Activated CD4-positive, alpha-beta T cell treated with anti-CD3 and anti-CD28 coated beads, Interleukin-2, amount 10 ng/mL, durations not matched to agents 24 days and 14 days (primary cell): ENCODE measurements at regions not wholly inside any gene's neighbourhood (a gene's known extent, or its start where the extent isn't known, plus 50 kb on each side); places are given as distances from the start of the nearest gene placed in this dataset.

Source experiments
- DNase-seq: peaks from one replicate; pipeline ENCODE4 v3.0.0; 2022
- H3K27ac Mint-ChIP-seq: one replicate; pipeline ENCODE4 v1.8.0; 2022; ENCODE audit warnings: mild to moderate bottlenecking, mixed read lengths
- H3K27me3 Mint-ChIP-seq: one replicate; pipeline ENCODE4 v1.8.0; 2022; ENCODE audit warnings: mixed read lengths
- H3K36me3 Mint-ChIP-seq: one replicate; pipeline ENCODE4 v1.8.0; 2022; ENCODE audit warnings: low read depth, mild to moderate bottlenecking, mixed read lengths
- H3K4me1 Mint-ChIP-seq: one replicate; pipeline ENCODE4 v1.8.0; 2021; ENCODE audit warnings: mixed read lengths
- H3K4me3 Mint-ChIP-seq: one replicate; pipeline ENCODE4 v1.8.0; 2022; ENCODE audit warnings: mild to moderate bottlenecking, moderate library complexity, mixed read lengths
- H3K9me3 Mint-ChIP-seq: one replicate; pipeline ENCODE4 v1.8.0; 2021; ENCODE audit warnings: mixed read lengths
- intact Hi-C: fragments of 100-400 bp; cut with micrococcal nuclease; formaldehyde crosslinking; loops from one replicate; pipeline ENCODE4 v1.15.1; 2023

DNA sequence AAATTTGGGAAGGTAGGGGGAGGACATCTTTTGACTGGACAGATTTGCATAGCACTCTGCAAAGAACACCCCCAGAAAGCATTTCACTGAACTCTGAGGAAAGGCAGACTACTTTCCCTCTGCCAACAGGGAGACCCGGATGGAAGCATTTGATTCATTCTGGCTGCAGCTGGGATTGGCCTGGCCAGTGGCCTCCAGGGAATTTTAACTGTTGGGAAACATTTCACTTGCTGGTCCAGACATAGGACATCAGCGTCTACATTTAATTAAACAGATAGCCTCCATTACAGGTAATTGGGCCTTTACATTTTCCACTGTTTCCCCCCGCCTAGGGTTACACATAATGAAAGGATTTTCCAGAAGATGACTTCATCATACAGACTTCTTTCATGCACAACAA lies 92.8 kb downstream of the MARCHF4 start:
- Mint-ChIP-seq H3K27me3 (no peaks in the 10 kb centered on the region), H3K9me3 (no peaks in the 10 kb centered on the region), H3K4me1 (no peaks in the 10 kb centered on the region), H3K36me3 (no peaks in the 10 kb centered on the region), H3K4me3 (no peak overlapping the region), H3K27ac (no peak overlapping the region)
- intact Hi-C loops = no loop called here
- DNase-seq = no peak

- H3K27ac Mint-ChIP-seq = no peak overlapping the region
- no peaks in the 10 kb centered on the region for H3K27me3 Mint-ChIP-seq
- H3K4me3 Mint-ChIP-seq = no peak overlapping the region
- DNase-seq = no peak
- H3K9me3 Mint-ChIP-seq = no peaks in the 10 kb centered on the region
- no peaks in the 10 kb centered on the region for H3K4me1 Mint-ChIP-seq
- no peaks in the 10 kb centered on the region for H3K36me3 Mint-ChIP-seq
- intact Hi-C loops = no loop called here
These were observed 93.3 kb downstream of the MARCHF4 start for GRCh38 chr2:216279031-216279430.

GRCh38 chr2:216275890-216276289 lies 96.4 kb downstream of the MARCHF4 start:
- Mint-ChIP-seq H3K27ac (no peak overlapping the region), H3K4me1 (no peaks in the 10 kb centered on the region), H3K4me3 (no peak overlapping the region), H3K27me3 (peaks cover 5% of the 10 kb centered on the region), H3K9me3 (peaks cover 1% of the 10 kb centered on the region), H3K36me3 (no peaks in the 10 kb centered on the region)
- no peak for DNase-seq
- intact Hi-C loops = no loop called here

- peaks cover 6% of the 10 kb centered on the region for H3K27me3 Mint-ChIP-seq
- H3K36me3 Mint-ChIP-seq = no peaks in the 10 kb centered on the region
- no peak overlapping the region for H3K4me3 Mint-ChIP-seq
- DNase-seq = no peak
- peaks cover 7% of the 10 kb centered on the region for H3K9me3 Mint-ChIP-seq
- H3K27ac Mint-ChIP-seq = no peak overlapping the region
- intact Hi-C loops = no loop called here
- no peaks in the 10 kb centered on the region for H3K4me1 Mint-ChIP-seq
These were observed 98.0 kb downstream of the MARCHF4 start for GRCh38 chr2:216274194-216274840.

DNA sequence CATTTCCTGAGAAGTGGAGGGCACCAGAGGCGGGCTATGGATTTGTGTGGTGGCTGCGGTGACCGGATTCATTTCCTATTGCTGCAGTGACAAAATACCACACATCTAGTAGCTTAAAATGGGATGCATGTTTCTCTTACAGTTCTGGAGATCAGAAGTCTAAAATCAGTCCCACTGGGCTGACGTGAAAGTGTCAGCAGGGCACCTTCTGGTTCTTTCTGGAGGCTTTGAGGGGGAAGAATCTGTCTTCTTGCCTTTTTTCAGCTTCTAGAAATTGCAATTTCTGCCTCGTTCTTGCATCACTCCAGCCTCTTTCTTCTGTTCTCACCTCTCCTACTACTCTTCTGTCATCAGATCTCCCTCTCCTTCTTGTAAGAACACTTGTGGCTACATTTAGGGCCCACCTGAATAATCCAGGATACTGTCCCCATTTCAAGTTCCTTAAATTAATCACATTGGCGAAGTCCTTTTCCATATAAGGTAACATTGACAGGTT lies 111.2 kb downstream of the MARCHF4 start:
- intact Hi-C loops = no loop called here
- Mint-ChIP-seq H3K9me3 (no peaks in the 10 kb centered on the region), H3K27ac (no peak overlapping the region), H3K4me3 (no peak overlapping the region), H3K36me3 (no peaks in the 10 kb centered on the region), H3K27me3 (peaks cover 9% of the 10 kb centered on the region), H3K4me1 (no peaks in the 10 kb centered on the region)
- no peak for DNase-seq

GRCh38 chr2:216260629-216261028 lies 111.7 kb downstream of the MARCHF4 start:
- no peak overlapping the region for H3K4me3 Mint-ChIP-seq
- H3K27ac Mint-ChIP-seq = no peak overlapping the region
- H3K36me3 Mint-ChIP-seq = no peaks in the 10 kb centered on the region
- no peaks in the 10 kb centered on the region for H3K9me3 Mint-ChIP-seq
- H3K27me3 Mint-ChIP-seq = peaks cover 9% of the 10 kb centered on the region
- no peaks in the 10 kb centered on the region for H3K4me1 Mint-ChIP-seq
- intact Hi-C loops = no loop called here
- no peak for DNase-seq

DNA sequence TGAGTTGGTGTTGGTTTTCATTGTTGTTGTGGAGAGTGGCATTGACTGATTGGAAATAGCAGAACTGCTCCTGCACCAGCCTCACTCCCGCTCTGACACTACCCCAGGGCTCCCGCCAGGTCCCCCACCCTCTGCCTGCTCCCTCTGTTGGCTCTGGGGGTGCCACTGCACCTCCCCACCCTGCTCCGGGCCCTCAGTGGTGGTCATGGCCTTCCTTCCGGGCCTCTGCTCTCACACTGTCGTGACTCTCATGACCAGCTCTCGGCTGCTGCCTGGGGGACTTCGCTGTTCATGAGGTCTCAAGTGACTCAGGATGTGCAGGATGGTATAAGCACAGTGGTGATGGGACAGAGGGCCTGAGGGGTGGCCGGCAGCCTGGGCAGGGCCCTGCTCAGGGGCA lies 113.2 kb downstream of the MARCHF4 start:
- Mint-ChIP-seq H3K36me3 (no peaks in the 10 kb centered on the region), H3K27ac (no peak overlapping the region), H3K27me3 (peaks cover 3% of the 10 kb centered on the region), H3K4me1 (no peaks in the 10 kb centered on the region), H3K9me3 (no peaks in the 10 kb centered on the region), H3K4me3 (no peak overlapping the region)
- intact Hi-C loops = no loop called here
- no peak for DNase-seq

DNA sequence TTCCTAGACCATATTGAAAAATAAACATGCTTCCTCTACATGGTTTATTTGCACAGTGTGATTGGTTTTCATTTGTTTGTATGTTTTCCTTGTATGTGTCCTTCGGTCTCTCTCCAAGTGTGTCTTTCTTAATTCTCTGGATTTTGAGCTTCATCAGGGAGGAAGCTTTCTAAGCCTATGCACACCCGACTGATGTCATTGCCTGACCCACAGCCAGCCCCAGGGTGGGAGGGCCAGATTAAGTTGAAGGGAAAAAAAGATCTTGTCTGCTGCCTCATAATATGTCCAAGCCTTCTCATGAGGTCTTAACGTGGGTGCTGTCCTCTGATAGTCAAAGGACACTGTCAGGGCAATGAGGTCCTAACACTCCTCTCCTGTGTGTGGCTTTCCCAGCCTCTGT lies 115.2 kb downstream of the MARCHF4 start:
- DNase-seq = no peak
- H3K4me1 Mint-ChIP-seq = no peaks in the 10 kb centered on the region
- no peaks in the 10 kb centered on the region for H3K27me3 Mint-ChIP-seq
- intact Hi-C loops = no loop called here
- H3K4me3 Mint-ChIP-seq = no peak overlapping the region
- H3K9me3 Mint-ChIP-seq = no peaks in the 10 kb centered on the region
- H3K27ac Mint-ChIP-seq = no peak overlapping the region
- no peaks in the 10 kb centered on the region for H3K36me3 Mint-ChIP-seq
